ENCODE measurements at regions not wholly inside any gene's neighbourhood (a gene's known extent, or its start where the extent isn't known, plus 50 kb on each side); places are given as distances from the start of the nearest gene placed in this dataset.

- H3K27ac ChIP-seq (ENCODE audit: low read depth in 1 of 2, low read length in 1 of 2): no peak overlapping the region
- H3K9ac ChIP-seq (ENCODE audit: insufficient read depth in 1 of 2, low read length in 2 of 2): no peak overlapping the region
- H3K27me3 ChIP-seq (ENCODE audit: control insufficient read depth in 3 of 3, insufficient read depth in 3 of 3, low read length in 2 of 3): no peaks in the 10 kb centered on the region
- no peak for TF ChIP-seq CTCF (IDR thresholded peaks at IDR 0.05; ENCODE audit: control extremely low read depth, extremely low read depth)
- no peak overlapping the region for H3K4me3 ChIP-seq
- no peaks in the 10 kb centered on the region for H3K4me1 ChIP-seq (ENCODE audit: control insufficient read depth in 5 of 5, insufficient read depth in 5 of 5, low read length in 5 of 5)
- no peak for DNase-seq
- WGBS, 2 donors: 55 to 58% methylated on average over 3 of the region's 3 CpGs
- no peaks in the 10 kb centered on the region for H3K36me3 ChIP-seq (ENCODE audit: control insufficient read depth in 4 of 4, insufficient read depth in 4 of 4, low read length in 4 of 4)
- peaks cover 0 to 3% (median under 1%) of the 10 kb centered on the region in 4 donors for H3K9me3 ChIP-seq (ENCODE audit: control insufficient read depth in 4 of 4, insufficient read depth in 3 of 4, low read length in 3 of 4)
- no peak for ATAC-seq (ENCODE audit: insufficient read depth, low FRiP score)
Observed at GRCh38 chr18:30066288-30066687, 976.3 kb downstream of the DSC3 start.

GRCh38 chr18:30057398-30057797, 985.1 kb downstream of the DSC3 start:
- no peak for TF ChIP-seq CTCF (IDR thresholded peaks at IDR 0.05; ENCODE audit: control extremely low read depth, extremely low read depth)
- Histone ChIP-seq H3K36me3 (ENCODE audit: control insufficient read depth in 4 of 4, insufficient read depth in 4 of 4, low read length in 4 of 4) (no peaks in the 10 kb centered on the region), H3K27ac (ENCODE audit: low read depth in 1 of 2, low read length in 1 of 2) (no peak overlapping the region), H3K27me3 (ENCODE audit: control insufficient read depth in 3 of 3, insufficient read depth in 3 of 3, low read length in 2 of 3) (no peaks in the 10 kb centered on the region), H3K4me3 (no peak overlapping the region), H3K4me1 (ENCODE audit: control insufficient read depth in 5 of 5, insufficient read depth in 5 of 5, low read length in 5 of 5) (no peaks in the 10 kb centered on the region), H3K9ac (ENCODE audit: insufficient read depth in 1 of 2, low read length in 2 of 2) (no peak overlapping the region), H3K9me3 (ENCODE audit: control insufficient read depth in 4 of 4, insufficient read depth in 3 of 4, low read length in 3 of 4) (no peaks in the 10 kb centered on the region)
- DNase-seq (no peak), ATAC-seq (ENCODE audit: insufficient read depth, low FRiP score) (no peak)

- Histone ChIP-seq H3K9ac (ENCODE audit: insufficient read depth in 1 of 2, low read length in 2 of 2) (no peak overlapping the region), H3K9me3 (ENCODE audit: control insufficient read depth in 4 of 4, insufficient read depth in 3 of 4, low read length in 3 of 4) (no peaks in the 10 kb centered on the region), H3K4me1 (ENCODE audit: control insufficient read depth in 5 of 5, insufficient read depth in 5 of 5, low read length in 5 of 5) (no peaks in the 10 kb centered on the region), H3K27me3 (ENCODE audit: control insufficient read depth in 3 of 3, insufficient read depth in 3 of 3, low read length in 2 of 3) (no peaks in the 10 kb centered on the region), H3K36me3 (ENCODE audit: control insufficient read depth in 4 of 4, insufficient read depth in 4 of 4, low read length in 4 of 4) (no peaks in the 10 kb centered on the region), H3K4me3 (no peak overlapping the region), H3K27ac (ENCODE audit: low read depth in 1 of 2, low read length in 1 of 2) (no peak overlapping the region)
- 64 to 80% methylated on average over 2 of the region's 2 CpGs for WGBS, 2 donors
- no peak for ATAC-seq (ENCODE audit: insufficient read depth, low FRiP score)
- no peak for TF ChIP-seq CTCF (IDR thresholded peaks at IDR 0.05; ENCODE audit: control extremely low read depth, extremely low read depth)
- DNase-seq: no peak
Observed at GRCh38 chr18:30056528-30056927, 986.0 kb downstream of the DSC3 start.

- no peak for DNase-seq
- TF ChIP-seq CTCF (IDR thresholded peaks at IDR 0.05; ENCODE audit: control extremely low read depth, extremely low read depth): no peak
- no peaks in the 10 kb centered on the region for H3K27me3 ChIP-seq (ENCODE audit: control insufficient read depth in 3 of 3, insufficient read depth in 3 of 3, low read length in 2 of 3)
- no peak overlapping the region for H3K4me3 ChIP-seq
- H3K9ac ChIP-seq (ENCODE audit: insufficient read depth in 1 of 2, low read length in 2 of 2): no peak overlapping the region
- H3K4me1 ChIP-seq (ENCODE audit: control insufficient read depth in 5 of 5, insufficient read depth in 5 of 5, low read length in 5 of 5): no peaks in the 10 kb centered on the region
- no peaks in the 10 kb centered on the region for H3K36me3 ChIP-seq (ENCODE audit: control insufficient read depth in 4 of 4, insufficient read depth in 4 of 4, low read length in 4 of 4)
- H3K9me3 ChIP-seq (ENCODE audit: control insufficient read depth in 4 of 4, insufficient read depth in 3 of 4, low read length in 3 of 4): no peaks in the 10 kb centered on the region
- H3K27ac ChIP-seq (ENCODE audit: low read depth in 1 of 2, low read length in 1 of 2): no peak overlapping the region
- ATAC-seq (ENCODE audit: insufficient read depth, low FRiP score): no peak
- WGBS, 2 donors: 79 to 82% methylated on average over 5 of the region's 5 CpGs
Observed at GRCh38 chr18:30044496-30044895, 998.0 kb downstream of the DSC3 start.

All from lung (tissue), 11 donors.